ENCODE measurements at regions not wholly inside any gene's neighbourhood (a gene's known extent, or its start where the extent isn't known, plus 50 kb on each side); places are given as distances from the start of the nearest gene placed in this dataset.

DNA sequence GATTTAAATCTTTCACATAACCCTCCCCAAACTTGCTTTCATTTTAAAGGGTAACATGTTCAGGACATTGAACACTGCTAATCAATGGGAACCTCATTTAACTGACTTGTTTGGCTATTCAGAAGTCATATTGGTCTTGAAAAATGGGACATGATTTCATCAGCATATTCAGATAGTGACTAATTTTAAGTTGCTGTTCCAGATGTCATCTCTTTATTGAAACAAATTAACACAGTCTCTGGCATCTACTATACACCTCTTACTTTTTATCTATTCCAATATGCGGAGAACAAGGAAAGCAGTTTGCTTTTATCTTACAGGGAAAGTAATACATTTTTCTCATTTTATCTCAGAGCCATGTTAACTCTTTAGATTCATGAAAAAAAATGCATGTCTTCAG lies 310.1 kb downstream of the S1PR1 start:
- TF ChIP-seq CTCF (IDR thresholded peaks at IDR 0.05 in 8 of 11, conservative IDR thresholded peaks at IDR 0.05 in 3 of 11) (no peak), POLR2AphosphoS5 (IDR thresholded peaks at IDR 0.05) (no peak)
